Nucleus accumbens (tissue), 56 donors: ENCODE measurements at regions not wholly inside any gene's neighbourhood (a gene's known extent, or its start where the extent isn't known, plus 50 kb on each side); places are given as distances from the start of the nearest gene placed in this dataset.

Experiments
- DNase-seq, 56 donors: peaks; one replicate each; lab custom pipeline; 2025; lab: John Stamatoyannopoulos, UW

GRCh38 chr21:21605521-21605920 lies 607.3 kb downstream of the NCAM2 start:
- no peak for DNase-seq

GRCh38 chr21:21606041-21606440 lies 607.8 kb downstream of the NCAM2 start:
- DNase-seq, result no peak

- peak in 19 of 56 donors; percentile 0 to 79 (median 19) for DNase-seq
Measured at GRCh38 chr21:21612466-21612865, 614.3 kb downstream of the NCAM2 start.

GRCh38 chr21:21614966-21615365 lies 616.8 kb downstream of the NCAM2 start:
- no peak for DNase-seq

- DNase-seq, result no peak
Measured at GRCh38 chr21:21622460-21623234, 624.4 kb downstream of the NCAM2 start.

GRCh38 chr21:21624674-21625073 lies 626.5 kb downstream of the NCAM2 start:
- no peak for DNase-seq

- no peak for DNase-seq
Measured at GRCh38 chr21:21631961-21632360, 633.8 kb downstream of the NCAM2 start.

- DNase-seq, result no peak
Measured at GRCh38 chr21:21632926-21633325, 634.7 kb downstream of the NCAM2 start.

- DNase-seq, result no peak
Measured at GRCh38 chr21:21661741-21662140, 663.5 kb downstream of the NCAM2 start.

- DNase-seq, result no peak
Measured at GRCh38 chr21:21662776-21663175, 664.6 kb downstream of the NCAM2 start.

GRCh38 chr21:21664871-21665270 lies 666.7 kb downstream of the NCAM2 start:
- no peak for DNase-seq

- DNase-seq, result no peak
Measured at GRCh38 chr21:21666689-21667088, 668.5 kb downstream of the NCAM2 start.

GRCh38 chr21:21668198-21668597 lies 670.0 kb downstream of the NCAM2 start:
- no peak for DNase-seq

GRCh38 chr21:21673959-21674358 lies 675.8 kb downstream of the NCAM2 start:
- no peak for DNase-seq

- DNase-seq, result no peak
Measured at GRCh38 chr21:21675601-21676000, 677.4 kb downstream of the NCAM2 start.

GRCh38 chr21:21682172-21682571 lies 684.0 kb downstream of the NCAM2 start:
- no peak for DNase-seq

GRCh38 chr21:21688889-21689288 lies 690.7 kb downstream of the NCAM2 start:
- DNase-seq, result no peak

GRCh38 chr21:21690068-21690665 lies 692.0 kb downstream of the NCAM2 start:
- DNase-seq, result no peak

- DNase-seq, result no peak
Measured at GRCh38 chr21:21712748-21713520, 714.7 kb downstream of the NCAM2 start.

GRCh38 chr21:21713651-21714180 lies 715.5 kb downstream of the NCAM2 start:
- no peak for DNase-seq

GRCh38 chr21:21714426-21714825 lies 716.2 kb downstream of the NCAM2 start:
- DNase-seq, result no peak
